H1 (cell line): ENCODE measurements at regions not wholly inside any gene's neighbourhood (a gene's known extent, or its start where the extent isn't known, plus 50 kb on each side); places are given as distances from the start of the nearest gene placed in this dataset.

Source experiments
- CTCF ChIA-PET: fragments of 300-600 bp; sonication (Branson Sonifier 250); formaldehyde crosslinking; loops from one replicate; lab custom pipeline; 2021; ENCODE audit not compliant: partially characterized antibody; lab: Charles Lee
- POLR2A ChIA-PET: fragments of 300-600 bp; sonication (Branson Sonifier 250); formaldehyde crosslinking; loops from one replicate; lab custom pipeline; 2021; ENCODE audit warnings: inconsistent platforms; ENCODE audit not compliant: partially characterized antibody; lab: Charles Lee
- DNase-seq, 2 experiments: peaks; one replicate each; pipeline versions ENCODE4 v3.0.0 to v3.0.0-alpha.2; 2010 to 2022; ENCODE audit warnings: low spot score in 2 of 2, low read depth in 1 of 2, mixed read lengths in 1 of 2
- FAIRE-seq: peaks from 2 replicates; lab custom pipeline; 2011; peaks lifted over from hg19 to GRCh38; lab: Jason Lieb, UNC
- H2AFZ ChIP-seq: 2 replicates; pipeline ENCODE4 v1.8.1; 2012; ENCODE audit warnings: low read length, inconsistent platforms
- H2AK5ac ChIP-seq: 2 replicates; pipeline ENCODE4 v1.6.1; 2013; ENCODE audit warnings: low read depth, low read length
- H2BK120ac ChIP-seq: replicated peaks from 2 replicates; pipeline ENCODE3; 2013; ENCODE audit warnings: low read depth, low read length, inconsistent platforms
- H2BK12ac ChIP-seq: 2 replicates; pipeline ENCODE4 v1.6.1; 2013; ENCODE audit warnings: low read depth, low read length
- H2BK15ac ChIP-seq: 2 replicates; pipeline ENCODE4 v1.6.1; 2013; ENCODE audit warnings: low read length
- H2BK20ac ChIP-seq: 2 replicates; pipeline ENCODE4 v1.6.1; 2013; ENCODE audit warnings: low read length
- H2BK5ac ChIP-seq: 2 replicates; pipeline ENCODE4 v1.6.1; 2013; ENCODE audit warnings: low read depth, low read length
- H3K14ac ChIP-seq: 2 replicates; pipeline ENCODE4 v1.6.1; 2013; ENCODE audit warnings: inconsistent platforms; ENCODE audit not compliant: insufficient read length
- H3K18ac ChIP-seq: 2 replicates; pipeline ENCODE4 v1.6.1; 2013; ENCODE audit warnings: low read length; ENCODE audit errors: extremely low read depth
- H3K23ac ChIP-seq: 2 replicates; pipeline ENCODE4 v1.6.1; 2013; ENCODE audit warnings: inconsistent platforms; ENCODE audit not compliant: insufficient read length
- H3K23me2 ChIP-seq: 2 replicates; pipeline ENCODE4 v1.6.1; 2013; ENCODE audit warnings: low read depth, low read length
- H3K27ac ChIP-seq: 2 replicates; pipeline ENCODE4 v1.6.1; 2011; ENCODE audit warnings: low read depth, low read length, inconsistent platforms
- H3K27me3 ChIP-seq, 4 experiments: replicated peaks in 1 of 4; 1 replicate in 1 of 4; 2 replicates in 3 of 4; pipeline versions ENCODE4 v1.6.1 to v1.8.1; 2011 to 2013; ENCODE audit warnings: low read length in 3 of 4, mild to moderate bottlenecking in 3 of 4, inconsistent platforms in 2 of 4, mixed read lengths in 2 of 4, moderate library complexity in 1 of 4; ENCODE audit not compliant: control insufficient read depth in 3 of 4, insufficient read depth in 3 of 4; ENCODE audit errors: extremely low read depth in 1 of 4
- H3K36me3 ChIP-seq, 4 experiments: 2 replicates each; pipeline versions ENCODE4 v1.6.1 to v1.8.1; 2011 to 2013; ENCODE audit warnings: mild to moderate bottlenecking in 4 of 4, low read length in 3 of 4, moderate library complexity in 2 of 4, control low read depth in 1 of 4, inconsistent platforms in 1 of 4; ENCODE audit not compliant: insufficient read depth in 4 of 4, control insufficient read depth in 2 of 4
- H3K4ac ChIP-seq: replicated peaks from 2 replicates; pipeline ENCODE3; 2013; ENCODE audit warnings: low read length, low read depth, mixed read lengths, inconsistent platforms; ENCODE audit not compliant: insufficient read length
- H3K4me1 ChIP-seq, 4 experiments: replicated peaks in 1 of 4; 1 replicate in 1 of 4; 2 replicates in 3 of 4; pipeline versions ENCODE4 v1.6.1 to v1.8.1; 2011 to 2013; ENCODE audit warnings: low read length in 3 of 4, inconsistent platforms in 2 of 4, mixed read lengths in 1 of 4; ENCODE audit not compliant: insufficient read depth in 4 of 4, control insufficient read depth in 3 of 4
- H3K4me2 ChIP-seq, 2 experiments: 2 replicates each; pipeline versions ENCODE4 v1.6.1 to v1.8.1; 2011 to 2013; ENCODE audit warnings: low read depth in 2 of 2, low read length in 2 of 2, control low read depth in 1 of 2, inconsistent platforms in 1 of 2, mild to moderate bottlenecking in 1 of 2; ENCODE audit not compliant: insufficient read depth in 1 of 2
- H3K4me3 ChIP-seq, 4 experiments: fragments of 200-600, 300-600 bp in 1 of 4; sonication (generic), shearing (Covaris generic), sonication (Bioruptor Twin) in 1 of 4; 2 replicates each; pipeline versions ENCODE4 v1.5.1 to v1.8.1; 2011 to 2016; ENCODE audit warnings: low read length in 4 of 4, low read depth in 3 of 4, control low read depth in 2 of 4, inconsistent platforms in 2 of 4, mild to moderate bottlenecking in 2 of 4, mixed read lengths in 1 of 4, moderate library complexity in 1 of 4; ENCODE audit not compliant: insufficient read depth in 2 of 4; ENCODE audit errors: extremely low read depth in 1 of 4
- H3K56ac ChIP-seq: replicated peaks from 2 replicates; pipeline ENCODE3; 2013; ENCODE audit warnings: low read depth, mild to moderate bottlenecking, mixed read lengths, low read length, inconsistent platforms; ENCODE audit not compliant: insufficient read length
- H3K79me1 ChIP-seq: 2 replicates; pipeline ENCODE4 v1.6.1; 2013; ENCODE audit warnings: low read depth, low read length, control low read depth
- H3K79me2 ChIP-seq, 2 experiments: 2 replicates each; pipeline versions ENCODE4 v1.6.1 to v1.8.1; 2012 to 2013; ENCODE audit warnings: low read length in 2 of 2, mild to moderate bottlenecking in 2 of 2, inconsistent platforms in 1 of 2; ENCODE audit not compliant: insufficient read depth in 2 of 2, control insufficient read depth in 1 of 2
- H3K9ac ChIP-seq, 4 experiments: replicated peaks in 1 of 4; 1 replicate in 1 of 4; 2 replicates in 3 of 4; pipeline versions ENCODE4 v1.6.1 to v1.8.1; 2011 to 2013; ENCODE audit warnings: low read depth in 3 of 4, low read length in 3 of 4, control low read depth in 2 of 4, mild to moderate bottlenecking in 2 of 4, moderate library complexity in 2 of 4, inconsistent platforms in 1 of 4; ENCODE audit errors: extremely low read depth in 1 of 4
- H3K9me3 ChIP-seq, 2 experiments: 2 replicates each; pipeline versions ENCODE4 v1.6.1 to v1.8.1; 2012 to 2013; ENCODE audit warnings: mild to moderate bottlenecking in 2 of 2, moderate library complexity in 2 of 2, control low read depth in 1 of 2, inconsistent platforms in 1 of 2, low read depth in 1 of 2, low read length in 1 of 2, mixed read lengths in 1 of 2; ENCODE audit not compliant: insufficient read depth in 2 of 2
- H4K20me1 ChIP-seq, 2 experiments: replicated peaks in 1 of 2; 2 replicates each; pipeline versions ENCODE3 to v1.8.1; 2011 to 2013; ENCODE audit warnings: inconsistent platforms in 2 of 2, low read length in 2 of 2, mild to moderate bottlenecking in 1 of 2; ENCODE audit not compliant: insufficient read depth in 2 of 2, control insufficient read depth in 1 of 2
- H4K5ac ChIP-seq: 2 replicates; pipeline ENCODE4 v1.6.1; 2013; ENCODE audit warnings: low read length, low read depth, mixed read lengths, inconsistent platforms; ENCODE audit not compliant: insufficient read length
- H4K8ac ChIP-seq: 2 replicates; pipeline ENCODE4 v1.8.0; 2013; ENCODE audit warnings: mild to moderate bottlenecking, moderate library complexity, low read length, inconsistent platforms; ENCODE audit not compliant: insufficient read depth; ENCODE audit errors: extremely low read depth
- H4K91ac ChIP-seq: replicated peaks from 2 replicates; pipeline ENCODE3; 2013; ENCODE audit warnings: low read length, mixed read lengths, inconsistent platforms; ENCODE audit not compliant: insufficient read length
- ASH2L ChIP-seq: fragments of 200-600, 300-600 bp; sonication (generic); IDR thresholded peaks from one replicate; pipeline ENCODE4 v1.7.1; 2017; ENCODE audit warnings: low read length
- BACH1 ChIP-seq: IDR thresholded peaks from 2 replicates; pipeline ENCODE4 v1.6.1; 2012; ENCODE audit warnings: low read length, improper control_type of control experiment
- CBX5 ChIP-seq: fragments of 300-800, 300-1000 bp; sonication (generic); IDR thresholded peaks from 2 replicates; pipeline ENCODE4 v1.7.1; 2016; ENCODE audit warnings: antibody characterized with exemption, low read length, low read depth
- CBX8 ChIP-seq: fragments of 300-800, 300-1000 bp; sonication (generic); IDR thresholded peaks from 2 replicates; pipeline ENCODE4 v1.7.1; 2016; ENCODE audit warnings: low read depth, low read length, borderline replicate concordance
- EP300 ChIP-seq, 2 experiments: IDR thresholded peaks; 1 replicate in 1 of 2; 2 replicates in 1 of 2; pipeline ENCODE4 v1.6.1; 2011 to 2012; ENCODE audit warnings: low read depth in 2 of 2, low read length in 2 of 2, mild to moderate bottlenecking in 2 of 2, borderline replicate concordance in 1 of 2, inconsistent platforms in 1 of 2, moderate library complexity in 1 of 2
- RNF2 ChIP-seq: fragments of 200-900, 300-1000 bp; sonication (generic); IDR thresholded peaks from 2 replicates; pipeline ENCODE4 v1.7.1; 2016; ENCODE audit warnings: borderline replicate concordance, low read depth, mild to moderate bottlenecking, antibody characterized with exemption, low read length; ENCODE audit not compliant: poor library complexity, severe bottlenecking; ENCODE audit errors: missing control alignments
- SIX5 ChIP-seq: IDR thresholded peaks from 2 replicates; pipeline ENCODE4 v1.6.1; 2011; ENCODE audit warnings: mild to moderate bottlenecking, low read depth, low read length
- SP2 ChIP-seq: IDR thresholded peaks from 2 replicates; pipeline ENCODE4 v1.6.1; 2012; ENCODE audit warnings: mild to moderate bottlenecking, low read length, inconsistent platforms
- SRF ChIP-seq: IDR thresholded peaks from 2 replicates; pipeline ENCODE4 v1.6.1; 2011; ENCODE audit warnings: mild to moderate bottlenecking, low read depth, low read length, moderate library complexity
- TBP ChIP-seq: IDR thresholded peaks from 2 replicates; pipeline ENCODE4 v1.6.1; 2011; ENCODE audit warnings: low read depth, low read length, improper control_type of control experiment
- WGBS, 2 experiments: shearing (Covaris generic) in 1 of 2; methylation state at CpG; one replicate each; pipeline versions ENCODE4 v1.1.6 to v1.1.7; 2013 to 2015; ENCODE audit warnings: low lambda C conversion rate in 2 of 2, mixed read lengths in 2 of 2, inconsistent platforms in 1 of 2, low coverage in 1 of 2, missing lambda C conversion rate in 1 of 2; ENCODE audit not compliant: insufficient replicate concordance in 2 of 2, insufficient coverage in 1 of 2, insufficient read length in 1 of 2; ENCODE audit errors: extremely low coverage in 1 of 2, missing lambda C conversion rate in 1 of 2; 5-methylcytosine and 5-hydroxymethylcytosine counted together

GRCh38 chrX:121546317-121546716, 498.9 kb downstream of the GLUD2 start:
- Histone ChIP-seq H2AFZ (no peak overlapping the region), H3K4me1 (peaks cover 0 to 6% (median 0%) of the 10 kb centered on the region in 4 experiments; a peak in 2 of 7 replicates), H3K14ac (no peak overlapping the region), H4K20me1 (no peaks in the 10 kb centered on the region), H3K4me3 (no peak overlapping the region), H3K36me3 (no peaks in the 10 kb centered on the region), H2BK20ac (no peak overlapping the region), H3K18ac (no peak overlapping the region), H3K9me3 (no peaks in the 10 kb centered on the region), H2BK12ac (no peak overlapping the region), H2AK5ac (no peak overlapping the region), H3K23ac (no peak overlapping the region), H3K9ac (no peak overlapping the region), H4K91ac (no peak overlapping the region)
- POLR2A ChIA-PET: no interaction called here
- no peak for DNase-seq
- CTCF ChIA-PET: no interaction called here
- 100% methylated on average over 1 of the region's 1 CpG; no CpG with 5 or more reads in 1 of the 2 experiments for WGBS, 2 experiments
- no peak for TF ChIP-seq EP300 (IDR thresholded peaks at IDR 0.05; ENCODE audit: borderline replicate concordance in 1 of 2, low read depth in 2 of 2, low read length in 2 of 2)
- no peak for TF ChIP-seq CBX5
- TF ChIP-seq SP2: no peak
- no peak for TF ChIP-seq TBP
- TF ChIP-seq RNF2: no peak
- no peak for TF ChIP-seq SIX5
- TF ChIP-seq BACH1: no peak
- TF ChIP-seq ASH2L: no peak
- no peak for TF ChIP-seq SRF
- no peak for TF ChIP-seq CBX8
- TF ChIP-seq, all 59 proteins: peak for 0
- Histone ChIP-seq H3K79me2 (no peaks in the 10 kb centered on the region), H4K5ac (no peak overlapping the region), H3K79me1 (no peaks in the 10 kb centered on the region), H2BK5ac (no peak overlapping the region), H4K8ac (no peak overlapping the region), H3K27me3 (no peaks in the 10 kb centered on the region), H3K27ac (no peak overlapping the region), H3K4ac (no peak overlapping the region), H2BK120ac (no peak overlapping the region), H2BK15ac (no peak overlapping the region), H3K4me2 (no peak overlapping the region), H3K56ac (no peak overlapping the region), H3K23me2 (no peaks in the 10 kb centered on the region)
- no peak for FAIRE-seq
